Adrenal gland (tissue), 9 donors: ENCODE measurements at regions not wholly inside any gene's neighbourhood (a gene's known extent, or its start where the extent isn't known, plus 50 kb on each side); places are given as distances from the start of the nearest gene placed in this dataset.

Experiments
- DNase-seq, 7 donors: peaks; one replicate each; pipeline ENCODE4 v3.0.0-alpha.2; 2019 to 2020
- H3K27ac ChIP-seq, 5 donors: fragments of 200-600 bp; sonication (generic) in 4 of 5; 1 replicate in 3 of 5; 2 replicates in 2 of 5; pipeline versions ENCODE4 v1.5.1 to v1.8.0; 2016 to 2020; ENCODE audit warnings: mild to moderate bottlenecking in 1 of 5
- H3K27me3 ChIP-seq: fragments of 200-600 bp; 2 replicates; pipeline ENCODE4 v1.8.0; 2021
- H3K36me3 ChIP-seq, 2 donors: fragments of 200-600 bp; replicated peaks in 1 of 2; 1 replicate in 1 of 2; 2 replicates in 1 of 2; pipeline versions ENCODE4 v1.5.1 to v1.8.0; 2018 to 2022
- H3K4me1 ChIP-seq, 2 donors: fragments of 200-600 bp; replicated peaks in 1 of 2; 1 replicate in 1 of 2; 2 replicates in 1 of 2; pipeline versions ENCODE4 v1.5.1 to v1.8.0; 2018 to 2021
- H3K4me3 ChIP-seq, 4 donors: fragments of 200-600 bp; sonication (generic) in 3 of 4; one replicate each; pipeline ENCODE4 v1.5.1; 2016 to 2018
- H3K9me3 ChIP-seq, 3 donors: fragments of 200-600 bp; sonication (generic) in 1 of 3; replicated peaks in 1 of 3; 1 replicate in 2 of 3; 2 replicates in 1 of 3; pipeline versions ENCODE4 v1.5.1 to v1.8.0; 2016 to 2021
- CTCF ChIP-seq, 6 experiments: fragments of 450-650 bp in 4 of 6; fragments of 200-600 bp in 2 of 6; sonication (generic) in 1 of 6; IDR thresholded peaks; 1 replicate in 5 of 6; 2 replicates in 1 of 6; pipeline versions ENCODE4 v1.5.1 to v1.8.0; 2016 to 2021; ENCODE audit warnings: antibody characterized with exemption in 6 of 6, mild to moderate bottlenecking in 2 of 6, moderate library complexity in 1 of 6
- POLR2A ChIP-seq, 2 donors: fragments of 450-650 bp; IDR thresholded peaks; one replicate each; pipeline ENCODE4 v1.6.1; 2017; ENCODE audit warnings: antibody characterized with exemption in 2 of 2, mild to moderate bottlenecking in 2 of 2, moderate library complexity in 1 of 2
- WGBS, 4 donors: extraction: QIAGEN DNeasy Blood & Tissue Kit in 2 of 4; methylation state at CpG; one replicate each; pipeline versions ENCODE4 v1.1.5 to v1.1.7; 2013 to 2017; 5-methylcytosine and 5-hydroxymethylcytosine counted together
- intact Hi-C, 2 donors: fragments of 100-400 bp; cut with DNase I; formaldehyde crosslinking; loops; one replicate each; pipeline versions ENCODE4 v1.14.1 to v1.15.0; 2022 to 2023
- donor health status: healthy with polysubstance abuse.
- donor health status: Bipolar disorder and iron deficiency.
- donor health status: DM: yes; HTN: yes; CAD: no.
- donor health status: DM: no; HTN: no; CAD: no.
- donor health status: DM: no; HTN: no; CAD: no.

DNA sequence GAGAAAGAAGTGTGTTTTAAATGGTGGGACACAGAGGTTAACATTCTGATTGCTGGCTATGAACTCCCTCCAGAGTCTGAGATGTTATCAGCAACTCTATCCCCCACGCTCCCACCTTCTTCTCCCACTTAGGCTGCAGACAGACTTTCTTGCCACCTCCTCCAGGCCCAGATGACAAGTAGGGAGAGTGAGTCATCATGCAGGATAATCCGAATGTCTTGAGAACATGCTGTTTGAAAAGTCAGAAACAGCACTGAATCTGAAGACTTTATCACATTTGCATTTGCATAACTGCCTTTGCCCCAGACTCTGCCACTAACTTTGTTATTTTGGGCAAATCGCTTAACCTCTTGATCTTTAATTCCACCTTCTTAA is 139.8 kb downstream of the ESM1 start:
- WGBS, 4 donors = 66 to 72% (median 68%) methylated on average over 3 of the region's 3 CpGs
- Histone ChIP-seq H3K27me3 (no peaks in the 10 kb centered on the region), H3K36me3 (no peaks in the 10 kb centered on the region), H3K27ac (no peak overlapping the region), H3K9me3 (no peaks in the 10 kb centered on the region), H3K4me3 (no peak overlapping the region), H3K4me1 (peaks cover 0 to 5% of the 10 kb centered on the region in 2 donors)
- TF ChIP-seq POLR2A (IDR thresholded peaks at IDR 0.05) = no peak
- no peak for TF ChIP-seq CTCF (IDR thresholded peaks at IDR 0.05)
- no peak for DNase-seq
- intact Hi-C loops = loop anchor here in 1 of 2 donors (2.0 kb wide), 1 partner anchor 329 kb away; the partner anchor contains the start of gene SNX18

- DNase-seq = no peak
- H3K9me3 ChIP-seq = no peaks in the 10 kb centered on the region
- no peaks in the 10 kb centered on the region for H3K36me3 ChIP-seq
- H3K27me3 ChIP-seq = no peaks in the 10 kb centered on the region
- WGBS, 4 donors = 22 to 31% (median 27%) methylated on average over 6 of the region's 6 CpGs
- intact Hi-C loops = loop anchor here in 1 of 2 donors (2.0 kb wide), 1 partner anchor 328 kb away; the partner anchor contains the start of gene SNX18
- H3K27ac ChIP-seq = no peak overlapping the region
- TF ChIP-seq CTCF (IDR thresholded peaks at IDR 0.05) = peak; percentile 49 to 78 (median 76)
- no peak for TF ChIP-seq POLR2A (IDR thresholded peaks at IDR 0.05)
- H3K4me3 ChIP-seq = peak overlapping the region in 1 of 4 donors; percentile 18
- H3K4me1 ChIP-seq = peaks cover 0 to 5% of the 10 kb centered on the region in 2 donors
These were observed 140.4 kb downstream of the ESM1 start for GRCh38 chr5:54844905-54845566.

DNA sequence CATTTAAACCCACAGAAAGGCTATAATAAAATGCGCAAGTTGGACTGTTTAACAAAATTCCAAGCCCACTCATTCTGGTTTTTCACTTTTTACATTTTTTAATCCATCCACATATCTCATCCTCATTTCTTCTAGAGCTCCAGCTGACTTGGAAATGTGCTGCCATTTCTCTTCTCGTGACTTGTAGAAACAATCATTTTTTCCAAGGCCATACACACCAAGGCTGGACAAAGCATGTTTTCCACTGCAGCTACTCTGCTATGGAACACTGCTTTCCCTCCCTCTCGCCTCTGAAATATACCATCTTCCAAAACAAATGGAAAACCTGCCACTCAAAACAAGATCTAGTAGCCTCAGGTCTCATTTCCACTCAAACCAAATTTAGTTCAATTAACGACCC is 141.1 kb downstream of the ESM1 start:
- intact Hi-C loops = loop anchor here in 1 of 2 donors (2.0 kb wide), 1 partner anchor 327 kb away; the partner anchor contains the start of gene SNX18
- 61 to 68% (median 64%) methylated on average over 4 of the region's 4 CpGs for WGBS, 4 donors
- TF ChIP-seq POLR2A (IDR thresholded peaks at IDR 0.05) (no peak), CTCF (IDR thresholded peaks at IDR 0.05) (no peak)
- no peak overlapping the region for H3K27ac ChIP-seq
- no peaks in the 10 kb centered on the region for H3K9me3 ChIP-seq
- no peak overlapping the region for H3K4me3 ChIP-seq
- peak in 1 of 7 donors; percentile 16 for DNase-seq
- H3K27me3 ChIP-seq = no peaks in the 10 kb centered on the region
- peaks cover 0 to 5% of the 10 kb centered on the region in 2 donors for H3K4me1 ChIP-seq
- H3K36me3 ChIP-seq = no peaks in the 10 kb centered on the region

DNA sequence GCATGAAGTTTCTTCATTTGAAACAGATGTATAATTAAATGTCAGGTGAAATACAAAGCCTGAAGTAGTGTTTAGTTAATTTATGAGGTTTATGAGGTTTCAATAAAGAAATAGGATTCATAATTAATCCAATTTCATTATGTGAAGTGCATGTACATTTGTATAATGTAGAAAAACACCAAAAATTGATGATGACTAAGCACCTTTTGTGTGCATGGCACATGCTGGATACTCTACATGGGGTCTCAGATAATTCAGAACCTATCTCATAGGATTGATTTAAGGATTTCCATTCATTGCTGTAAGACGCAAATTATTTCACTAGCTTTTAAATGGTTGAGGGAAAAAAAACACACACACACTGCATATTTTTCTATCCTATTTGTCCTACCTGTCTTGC is 143.9 kb downstream of the ESM1 start:
- TF ChIP-seq POLR2A (IDR thresholded peaks at IDR 0.05) (no peak), CTCF (IDR thresholded peaks at IDR 0.05) (no peak)
- H3K4me1 ChIP-seq = peaks cover 0 to 5% of the 10 kb centered on the region in 2 donors
- no peaks in the 10 kb centered on the region for H3K27me3 ChIP-seq
- H3K27ac ChIP-seq = no peak overlapping the region
- H3K4me3 ChIP-seq = no peak overlapping the region
- intact Hi-C loops = no loop called here
- no peaks in the 10 kb centered on the region for H3K9me3 ChIP-seq
- H3K36me3 ChIP-seq = no peaks in the 10 kb centered on the region
- WGBS, 4 donors = 86 to 100% (median 92%) methylated on average over 1 of the region's 1 CpG
- DNase-seq = no peak
